ENCODE measurements at regions not wholly inside any gene's neighbourhood (a gene's known extent, or its start where the extent isn't known, plus 50 kb on each side); places are given as distances from the start of the nearest gene placed in this dataset.
A peak's percentile ranks its signal among the peaks of the same experiment; 100 is the strongest.

DNA sequence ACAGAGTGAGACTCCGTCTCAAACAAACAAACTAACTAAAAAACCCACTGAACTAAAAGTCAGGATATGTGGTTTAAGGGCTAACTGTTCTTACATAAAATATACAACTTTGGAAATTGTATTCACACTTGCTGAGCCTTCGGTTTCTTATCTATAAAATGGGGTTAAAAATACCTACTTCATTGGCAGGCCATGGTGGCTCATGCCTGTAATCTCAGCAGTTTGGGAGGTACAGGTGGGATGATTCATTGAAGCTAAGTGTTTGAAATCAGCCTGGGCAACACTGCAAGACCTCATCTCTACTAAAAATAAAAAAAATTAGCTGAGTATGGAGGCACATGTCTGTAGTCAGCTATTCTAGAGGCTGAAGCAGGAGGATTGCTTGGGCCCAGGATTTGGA, 115.4 kb upstream of the KLF6 start:
- in situ Hi-C loops (cut with HindIII; ENCODE audit: low pct_unique_long_range_greater_than_20kb, low sequenced_read_pairs): no loop called here
- DNase-seq (ENCODE audit: low read depth): no peak

DNA sequence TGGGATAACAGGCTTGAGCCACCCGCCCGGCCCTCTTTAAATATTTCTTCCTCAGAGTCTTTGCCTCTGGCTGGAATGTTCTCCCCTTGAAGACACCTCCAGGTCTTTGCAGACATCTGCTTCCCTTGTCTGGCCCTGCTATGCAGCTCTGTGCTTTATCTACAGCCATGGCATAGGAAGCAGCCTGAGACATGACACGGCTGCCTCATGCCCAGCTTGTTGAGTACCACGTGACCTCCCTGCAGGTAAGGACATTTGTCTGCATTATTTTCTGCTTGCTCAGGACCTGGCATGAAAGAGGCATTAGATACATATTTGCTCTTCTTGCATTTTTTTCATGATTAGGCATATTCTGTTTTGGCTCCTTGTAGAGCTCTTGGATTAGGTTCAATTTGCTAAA, 113.8 kb upstream of the KLF6 start:
- no peak for DNase-seq (ENCODE audit: low read depth)
- in situ Hi-C loops (cut with HindIII; ENCODE audit: low pct_unique_long_range_greater_than_20kb, low sequenced_read_pairs): no loop called here

DNA sequence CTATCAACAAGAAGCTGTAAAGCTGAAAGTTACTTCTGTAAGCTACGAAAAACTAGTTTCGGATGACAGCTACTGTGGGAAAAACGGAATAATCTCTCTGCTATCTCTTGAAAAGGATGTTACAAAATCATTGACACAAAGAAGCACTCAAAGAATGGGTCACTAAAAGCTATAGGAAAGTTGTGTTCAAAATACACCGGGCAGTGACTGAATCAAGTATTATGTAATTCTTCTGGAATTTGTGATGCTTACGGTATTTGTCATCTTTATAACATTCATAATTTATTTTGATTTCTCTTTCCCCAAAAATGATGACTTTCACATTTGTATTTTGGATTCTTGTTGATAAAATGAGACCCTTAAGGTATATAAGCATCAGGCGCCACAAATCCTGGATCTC, 112.1 kb upstream of the KLF6 start:
- in situ Hi-C loops (cut with HindIII; ENCODE audit: low pct_unique_long_range_greater_than_20kb, low sequenced_read_pairs): no loop called here
- DNase-seq (ENCODE audit: low read depth): no peak

DNA sequence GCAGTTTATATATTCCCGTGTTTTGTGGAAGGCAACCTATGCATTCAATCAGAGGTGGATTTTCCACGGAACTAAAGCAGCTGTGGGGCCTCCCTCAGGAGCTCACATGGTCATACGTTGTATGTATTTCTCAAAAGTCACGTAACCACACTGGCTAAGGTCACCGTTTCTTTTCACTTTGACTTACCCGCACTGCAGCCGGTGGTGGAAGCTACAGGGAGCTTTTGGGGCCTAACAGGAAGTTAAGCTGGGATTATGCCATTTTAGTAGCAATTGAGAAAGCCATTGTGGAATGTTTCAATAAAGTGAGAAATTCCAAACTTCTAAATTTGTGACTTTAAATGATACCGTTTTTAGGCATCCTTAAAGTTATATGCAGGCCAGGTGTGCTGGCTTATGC, 111.2 kb upstream of the KLF6 start:
- in situ Hi-C loops (cut with HindIII; ENCODE audit: low pct_unique_long_range_greater_than_20kb, low sequenced_read_pairs): no loop called here
- no peak for DNase-seq (ENCODE audit: low read depth)

DNA sequence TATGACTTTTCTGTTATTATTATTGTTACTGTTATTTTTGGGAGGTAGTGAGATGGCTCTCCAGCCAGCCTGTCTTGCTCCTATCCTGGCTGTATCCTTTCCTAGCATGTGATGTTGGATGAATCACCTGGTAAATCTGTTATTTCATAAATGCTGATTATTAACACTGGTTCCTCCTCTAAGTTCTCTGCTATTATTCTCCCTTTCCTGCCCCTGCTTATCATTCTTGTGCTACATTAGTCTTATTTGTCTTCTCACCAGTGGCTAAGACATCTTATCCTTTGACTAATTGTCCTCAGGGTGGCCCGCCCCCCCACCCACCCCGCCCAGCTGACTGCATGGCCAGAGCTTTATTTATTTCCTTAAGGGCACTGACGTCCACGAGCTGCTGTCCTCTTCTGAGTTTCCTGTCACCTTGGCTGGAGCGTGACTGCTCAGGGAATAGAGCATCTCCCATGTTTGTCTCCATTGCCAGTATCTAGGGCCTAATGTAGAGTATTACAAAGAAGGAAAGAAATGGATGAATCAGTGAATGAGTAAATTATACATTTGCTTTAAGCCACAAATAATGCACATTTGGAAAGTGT, 110.1 kb upstream of the KLF6 start:
- in situ Hi-C loops (cut with HindIII; ENCODE audit: low pct_unique_long_range_greater_than_20kb, low sequenced_read_pairs): no loop called here

DNA sequence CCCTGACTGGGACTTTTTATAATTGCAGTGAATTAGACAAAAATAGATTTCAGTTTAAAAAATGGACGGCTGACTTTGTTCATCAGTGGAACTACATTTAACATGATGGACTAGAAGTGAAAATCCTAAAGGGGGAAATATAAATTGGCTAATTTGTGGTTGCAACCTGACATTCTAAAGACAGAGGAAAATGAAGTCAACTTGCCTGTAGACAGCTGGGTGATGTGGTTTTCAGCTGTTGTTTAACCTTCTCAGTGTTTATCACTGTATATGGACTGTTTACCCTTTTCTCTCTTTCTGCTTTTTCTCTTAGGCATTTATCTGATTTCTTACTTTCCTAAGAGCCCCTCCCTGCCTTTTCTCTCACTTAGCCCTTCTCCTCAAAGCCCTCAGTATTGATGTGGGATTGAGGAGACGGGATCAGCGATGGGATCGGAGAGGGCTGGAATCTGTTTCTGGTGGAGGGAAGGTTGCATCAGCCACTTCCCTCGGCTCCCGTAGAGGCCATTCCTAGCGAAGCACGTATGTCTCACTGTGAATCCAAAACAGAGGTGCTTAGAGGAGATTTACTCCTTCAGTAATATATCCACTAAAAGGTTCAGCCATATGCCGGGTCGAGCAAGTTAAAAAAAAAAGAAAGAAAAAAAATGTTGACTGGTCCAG, 109.0 kb upstream of the KLF6 start:
- no peak for DNase-seq (ENCODE audit: low read depth)
- in situ Hi-C loops (cut with HindIII; ENCODE audit: low pct_unique_long_range_greater_than_20kb, low sequenced_read_pairs): no loop called here

More for the DNA sequence above, 110.1 kb upstream of the KLF6 start:
- peak; percentile 95 for DNase-seq (ENCODE audit: low read depth)

DNA sequence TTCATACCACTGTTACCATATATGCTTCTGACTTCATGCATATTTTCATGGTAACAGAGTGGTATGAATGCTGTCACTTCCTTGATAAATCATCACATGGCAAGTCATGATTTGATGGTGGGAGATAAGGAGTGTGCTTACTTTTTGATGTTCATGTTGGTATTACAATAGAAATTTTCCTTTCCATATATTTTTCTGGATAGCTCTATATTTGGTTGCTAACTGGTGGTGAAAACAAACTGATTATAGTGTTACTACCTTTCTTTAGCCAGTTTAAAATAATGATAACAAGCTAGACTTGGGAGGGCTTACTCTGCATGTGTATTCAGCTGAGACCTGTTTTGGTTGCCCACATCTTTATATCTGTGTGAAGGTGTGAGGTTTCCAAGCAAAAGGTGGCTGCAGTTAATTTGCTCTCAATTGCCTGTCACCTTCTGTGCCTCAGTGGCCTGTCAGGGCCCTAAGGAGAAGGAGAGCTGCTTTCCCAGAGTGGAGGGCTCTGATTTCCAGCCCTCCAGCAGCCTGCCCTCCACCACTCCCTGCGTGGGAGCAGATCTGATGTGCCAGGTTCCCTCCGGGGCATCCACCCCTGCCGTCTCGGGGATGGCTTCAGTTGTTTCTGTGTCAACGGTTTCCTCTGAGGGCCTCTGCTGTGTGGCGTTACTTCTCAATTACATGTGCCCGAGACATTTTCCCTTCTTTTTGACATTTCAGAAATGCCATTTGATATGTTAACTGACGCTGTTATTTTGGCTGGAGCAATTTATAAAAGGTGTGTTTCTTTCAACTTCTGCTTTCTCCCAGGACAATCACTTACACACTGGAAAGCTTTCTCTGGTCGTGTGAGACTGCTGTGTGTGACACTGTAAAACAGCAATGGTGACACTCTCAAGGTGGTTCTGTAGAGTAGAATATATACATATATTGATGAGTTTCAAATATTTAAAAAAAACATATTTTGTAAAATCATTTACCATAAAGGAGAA, 107.7 kb upstream of the KLF6 start:
- DNase-seq (ENCODE audit: low read depth): no peak
- in situ Hi-C loops (cut with HindIII; ENCODE audit: low pct_unique_long_range_greater_than_20kb, low sequenced_read_pairs): no loop called here

DNA sequence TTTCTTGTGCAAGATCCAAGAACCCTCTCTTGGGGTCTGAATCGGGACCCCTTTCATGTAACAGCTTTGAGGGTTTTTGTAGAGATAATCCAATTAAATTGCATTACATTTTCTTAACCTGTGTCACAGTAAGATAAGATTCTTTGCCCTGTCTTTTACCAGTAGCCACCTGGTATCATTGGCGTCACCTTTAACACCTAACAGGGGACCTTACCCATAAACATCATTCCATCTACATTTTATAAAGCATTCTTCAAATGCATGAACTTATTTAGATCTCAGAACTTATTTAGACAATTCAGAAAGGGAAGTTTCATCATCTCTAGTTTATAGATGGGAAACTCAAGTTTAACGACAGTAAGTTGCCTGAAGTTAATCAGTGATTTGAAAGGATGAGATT, 106.4 kb upstream of the KLF6 start:
- in situ Hi-C loops (cut with HindIII; ENCODE audit: low pct_unique_long_range_greater_than_20kb, low sequenced_read_pairs): no loop called here
- no peak for DNase-seq (ENCODE audit: low read depth)

DNA sequence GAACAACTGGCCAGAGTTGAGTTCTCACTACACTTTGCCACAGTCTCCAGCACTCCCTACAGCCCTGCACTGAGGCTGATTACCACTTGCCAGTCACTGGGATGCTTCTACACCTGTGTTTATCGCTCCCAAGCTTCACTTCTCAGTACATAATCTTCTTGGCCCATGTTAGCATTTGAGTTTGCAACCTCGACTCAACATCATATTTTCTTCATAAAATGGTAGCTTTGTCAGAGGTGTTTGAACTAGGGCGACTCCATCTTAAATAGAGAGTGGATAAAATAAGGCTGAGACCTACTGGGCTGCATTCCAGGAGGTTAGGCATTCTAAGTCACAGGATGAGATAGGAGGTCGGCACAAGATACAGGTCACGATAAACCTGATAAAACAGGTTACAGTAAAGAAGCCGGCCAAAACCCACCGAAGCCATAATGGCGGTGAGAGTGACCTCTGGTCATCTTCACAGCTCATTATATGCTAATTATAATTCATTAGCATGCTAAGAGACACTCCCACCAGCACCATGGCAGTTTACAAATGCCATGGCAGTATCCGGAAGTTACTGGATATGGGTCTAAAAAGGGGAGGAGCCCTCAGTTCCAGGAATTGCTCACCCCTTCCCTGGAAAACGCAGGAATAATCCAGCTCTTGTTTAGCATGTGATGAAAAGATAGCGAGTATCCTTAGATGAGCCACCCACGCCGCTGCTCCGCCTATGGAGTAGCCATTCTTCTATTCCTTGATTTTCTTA, 105.8 kb upstream of the KLF6 start:
- in situ Hi-C loops (cut with HindIII; ENCODE audit: low pct_unique_long_range_greater_than_20kb, low sequenced_read_pairs): no loop called here
- no peak for DNase-seq (ENCODE audit: low read depth)

DNA sequence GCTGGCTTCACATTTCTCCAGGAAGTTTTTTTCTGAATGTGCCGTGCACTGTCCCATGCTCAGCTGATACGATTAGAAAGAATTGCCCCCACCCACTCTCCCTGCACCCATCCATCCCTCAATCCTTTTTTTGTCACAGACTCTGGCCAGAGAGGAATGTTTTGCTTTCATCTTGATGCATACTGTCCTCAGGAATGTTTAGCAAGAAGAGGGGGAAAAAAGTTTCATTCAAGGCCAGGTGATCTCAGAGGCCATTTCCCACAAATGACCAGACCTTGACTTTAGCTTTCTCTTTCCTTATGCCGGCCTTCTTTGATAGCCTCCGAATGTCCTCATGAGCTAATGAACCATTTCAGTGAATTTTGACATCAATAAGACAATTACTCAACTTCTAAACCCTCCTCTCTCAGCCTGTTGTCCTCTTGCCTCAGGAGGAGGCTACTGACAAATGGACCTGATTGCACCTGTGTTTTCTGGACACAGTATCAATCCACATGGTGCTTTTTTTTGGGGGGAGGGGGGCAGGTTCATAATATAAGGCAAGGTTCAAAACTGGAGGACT, 105.0 kb upstream of the KLF6 start:
- in situ Hi-C loops (cut with HindIII; ENCODE audit: low pct_unique_long_range_greater_than_20kb, low sequenced_read_pairs): no loop called here

DNA sequence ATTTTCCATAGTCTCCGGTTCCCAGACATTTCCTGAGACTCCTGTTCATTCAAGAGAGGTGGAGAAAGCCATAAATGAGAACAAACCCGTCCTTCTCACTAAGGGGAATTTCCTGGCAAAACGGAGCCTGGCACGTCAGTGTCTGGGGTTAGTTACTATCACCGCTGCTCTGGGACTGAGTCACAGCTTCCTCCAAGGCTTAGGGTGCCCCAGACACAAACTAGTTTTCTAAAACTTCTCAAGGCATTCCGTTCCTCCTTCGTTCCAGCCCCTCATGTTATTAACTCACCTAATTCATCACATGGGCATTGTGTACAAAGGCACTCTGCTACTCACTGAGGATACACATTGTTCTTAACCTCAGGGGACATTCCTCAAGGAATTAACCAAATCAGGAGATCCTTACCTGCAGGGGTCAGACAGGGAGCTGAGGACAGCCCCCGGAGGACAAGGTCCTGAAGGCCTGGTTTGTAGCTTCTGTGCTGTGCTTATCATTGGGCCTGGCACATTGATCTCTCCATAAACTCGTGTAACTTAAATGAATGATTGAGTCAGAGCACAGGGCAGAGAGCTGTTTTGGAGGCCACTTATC, 103.0 kb upstream of the KLF6 start:
- DNase-seq (ENCODE audit: low read depth): peak; percentile 86
- in situ Hi-C loops (cut with HindIII; ENCODE audit: low pct_unique_long_range_greater_than_20kb, low sequenced_read_pairs): no loop called here

More for the DNA sequence above, 105.0 kb upstream of the KLF6 start:
- peak; percentile 99 for DNase-seq (ENCODE audit: low read depth)

DNA sequence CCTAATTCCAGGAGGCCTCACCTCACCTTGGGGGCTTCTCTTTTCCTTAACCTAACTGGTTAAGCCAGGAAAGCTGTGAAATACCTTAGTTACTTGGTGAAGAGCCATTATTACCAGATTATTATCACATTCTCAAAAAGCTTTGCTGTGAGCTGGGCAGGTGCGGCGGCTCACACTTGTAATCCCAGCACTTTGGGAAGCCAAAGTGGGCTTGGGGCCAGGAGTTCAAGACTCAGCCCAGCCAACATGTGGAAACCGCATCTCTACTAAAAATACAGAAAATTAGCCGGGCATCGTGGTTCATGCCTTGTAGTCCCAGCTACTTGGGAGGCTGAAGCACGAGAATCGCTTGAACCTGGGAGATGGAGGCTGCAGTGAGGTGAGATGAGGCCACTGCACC, 102.4 kb upstream of the KLF6 start:
- in situ Hi-C loops (cut with HindIII; ENCODE audit: low pct_unique_long_range_greater_than_20kb, low sequenced_read_pairs): no loop called here
- no peak for DNase-seq (ENCODE audit: low read depth)

DNA sequence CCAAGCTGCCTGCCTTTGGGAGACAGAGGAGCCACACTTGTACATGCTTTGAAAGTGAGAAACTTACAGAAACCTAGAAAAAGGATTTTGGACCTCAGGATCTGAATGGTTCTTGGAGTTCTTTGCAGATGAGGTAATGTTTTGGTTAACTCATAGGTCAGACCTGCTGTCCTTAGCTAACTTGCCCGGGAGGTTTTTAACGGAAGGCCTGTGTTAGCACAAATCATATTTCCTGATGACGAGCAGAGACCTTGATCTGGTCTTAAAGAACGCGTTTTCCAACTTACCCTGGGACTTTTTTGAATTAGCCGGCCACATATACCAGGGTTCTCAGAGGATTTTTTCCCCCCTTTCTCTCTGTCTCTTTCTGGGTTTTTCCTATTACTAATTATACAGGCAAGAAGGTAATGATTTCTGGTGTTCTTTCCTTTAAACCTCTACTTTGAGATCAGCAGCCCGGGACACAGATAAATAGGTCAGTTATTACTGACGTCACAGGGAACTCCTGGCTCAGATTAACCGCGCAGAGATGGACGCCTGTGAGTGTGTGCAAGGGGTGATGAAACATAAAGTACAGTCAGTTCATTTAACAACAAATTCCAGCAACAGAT, 101.7 kb upstream of the KLF6 start:
- DNase-seq (ENCODE audit: low read depth): peak; percentile 98
- in situ Hi-C loops (cut with HindIII; ENCODE audit: low pct_unique_long_range_greater_than_20kb, low sequenced_read_pairs): no loop called here

DNA sequence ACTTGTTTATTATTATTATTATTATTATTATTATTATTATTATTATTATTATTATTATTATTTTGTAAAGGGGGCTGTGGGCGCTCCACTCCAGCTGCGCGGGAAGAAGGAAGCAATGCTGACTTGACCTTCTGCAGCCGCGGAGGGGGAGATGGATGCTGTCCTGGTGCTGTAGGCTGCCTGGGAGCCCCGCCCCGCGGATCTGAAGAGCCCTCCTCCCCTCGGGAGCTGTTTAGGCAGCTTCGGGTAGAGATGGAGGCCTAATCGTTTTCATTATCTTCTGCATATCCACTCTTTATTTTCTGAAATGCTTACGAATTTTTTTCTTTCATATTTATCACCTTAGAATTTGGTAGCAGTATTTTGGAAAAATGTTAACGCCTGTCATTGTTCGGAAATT, 101.2 kb upstream of the KLF6 start:
- no peak for DNase-seq (ENCODE audit: low read depth)

DNA sequence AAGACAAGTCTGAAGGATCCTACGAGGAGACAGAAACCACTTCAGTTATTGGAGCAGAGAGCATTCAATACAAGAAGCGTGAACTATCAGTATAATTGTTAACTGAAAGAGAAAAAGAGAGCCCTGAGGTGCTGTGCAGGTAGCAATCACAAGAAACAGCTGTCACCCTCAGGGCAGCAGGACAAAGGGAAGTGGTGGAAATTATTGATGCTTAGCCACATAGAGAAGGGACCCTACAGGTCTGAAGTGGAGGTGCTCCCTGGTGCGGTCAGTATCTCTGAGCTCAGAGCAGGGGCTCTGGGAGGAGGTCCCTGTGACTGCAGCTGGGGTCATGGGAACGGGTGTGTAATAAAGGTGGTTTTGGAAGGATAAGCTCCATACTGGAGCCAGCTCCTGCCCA, 97.8 kb upstream of the KLF6 start:
- in situ Hi-C loops (cut with HindIII; ENCODE audit: low pct_unique_long_range_greater_than_20kb, low sequenced_read_pairs): no loop called here
- no peak for DNase-seq (ENCODE audit: low read depth)

More for the DNA sequence above, 101.2 kb upstream of the KLF6 start:
- in situ Hi-C loops (cut with HindIII; ENCODE audit: low pct_unique_long_range_greater_than_20kb, low sequenced_read_pairs): no loop called here

DNA sequence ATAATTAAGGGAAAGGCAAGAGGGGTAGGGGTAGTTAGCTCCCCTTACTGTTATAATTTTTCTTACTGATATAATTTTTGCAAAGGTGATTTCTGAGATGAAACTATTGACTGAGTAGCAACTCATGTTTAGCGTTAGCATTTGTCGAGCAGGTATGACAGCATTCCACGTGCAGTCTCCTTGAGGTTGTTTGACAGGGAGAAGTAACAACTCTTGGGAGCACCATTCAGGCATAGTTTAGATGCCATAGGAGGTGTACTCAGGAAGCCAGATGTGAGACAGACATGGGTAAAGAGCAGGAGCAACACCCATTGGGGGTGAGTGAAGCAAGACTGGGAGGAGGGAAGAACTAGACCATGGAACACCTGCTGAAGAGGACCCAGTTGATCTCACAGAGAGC, 96.6 kb upstream of the KLF6 start:
- in situ Hi-C loops (cut with HindIII; ENCODE audit: low pct_unique_long_range_greater_than_20kb, low sequenced_read_pairs): no loop called here
- no peak for DNase-seq (ENCODE audit: low read depth)

DNA sequence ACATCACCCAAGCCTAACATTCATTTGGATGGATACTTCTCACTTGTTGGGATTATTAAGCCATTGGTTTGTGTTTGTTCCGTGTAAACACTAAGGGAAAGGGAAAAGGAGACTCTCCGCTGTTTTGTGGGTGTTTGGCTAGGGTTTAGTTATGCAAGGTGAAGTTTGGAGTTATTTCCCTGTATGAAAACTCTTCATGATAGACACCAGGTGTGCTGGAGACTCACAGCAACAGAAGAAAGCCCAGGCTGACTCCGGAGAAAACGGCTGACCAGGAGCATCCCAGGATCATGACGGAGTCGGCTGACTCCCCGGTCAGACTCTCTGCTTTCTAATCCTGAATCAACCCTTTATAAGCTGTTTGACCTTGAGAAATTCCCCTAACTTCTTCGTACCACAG, 94.1 kb upstream of the KLF6 start:
- DNase-seq (ENCODE audit: low read depth): no peak
- in situ Hi-C loops (cut with HindIII; ENCODE audit: low pct_unique_long_range_greater_than_20kb, low sequenced_read_pairs): no loop called here

All from Caki2 (cell line).